HFF-Myc (cell line): ENCODE measurements at regions not wholly inside any gene's neighbourhood (a gene's known extent, or its start where the extent isn't known, plus 50 kb on each side); places are given as distances from the start of the nearest gene placed in this dataset.

Source experiments
- DNase-seq: peaks from one replicate; pipeline ENCODE4 v3.0.0-alpha.2; 2011; ENCODE audit warnings: low read depth; ENCODE audit errors: extremely low read depth
- H3K4me3 ChIP-seq: replicated peaks from 2 replicates; pipeline ENCODE4 v1.5.1; 2011; ENCODE audit warnings: low read depth, mild to moderate bottlenecking, control low read depth, low read length
- TF ChIP-seq, protein P1 (sequence below): IDR thresholded peaks from 2 replicates; pipeline ENCODE4 v1.5.1; 2012; ENCODE audit warnings: mild to moderate bottlenecking, low read depth, low read length, control low read depth; ENCODE audit errors: missing control alignments

- no peak overlapping the region for H3K4me3 ChIP-seq
- TF ChIP-seq, protein P1, sequence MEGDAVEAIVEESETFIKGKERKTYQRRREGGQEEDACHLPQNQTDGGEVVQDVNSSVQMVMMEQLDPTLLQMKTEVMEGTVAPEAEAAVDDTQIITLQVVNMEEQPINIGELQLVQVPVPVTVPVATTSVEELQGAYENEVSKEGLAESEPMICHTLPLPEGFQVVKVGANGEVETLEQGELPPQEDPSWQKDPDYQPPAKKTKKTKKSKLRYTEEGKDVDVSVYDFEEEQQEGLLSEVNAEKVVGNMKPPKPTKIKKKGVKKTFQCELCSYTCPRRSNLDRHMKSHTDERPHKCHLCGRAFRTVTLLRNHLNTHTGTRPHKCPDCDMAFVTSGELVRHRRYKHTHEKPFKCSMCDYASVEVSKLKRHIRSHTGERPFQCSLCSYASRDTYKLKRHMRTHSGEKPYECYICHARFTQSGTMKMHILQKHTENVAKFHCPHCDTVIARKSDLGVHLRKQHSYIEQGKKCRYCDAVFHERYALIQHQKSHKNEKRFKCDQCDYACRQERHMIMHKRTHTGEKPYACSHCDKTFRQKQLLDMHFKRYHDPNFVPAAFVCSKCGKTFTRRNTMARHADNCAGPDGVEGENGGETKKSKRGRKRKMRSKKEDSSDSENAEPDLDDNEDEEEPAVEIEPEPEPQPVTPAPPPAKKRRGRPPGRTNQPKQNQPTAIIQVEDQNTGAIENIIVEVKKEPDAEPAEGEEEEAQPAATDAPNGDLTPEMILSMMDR: no peak
- peak; percentile 44 for DNase-seq
These were observed 334.2 kb upstream of the SNX7 start for GRCh38 chr1:98327220-98327861.

- H3K4me3 ChIP-seq: no peak overlapping the region
- TF ChIP-seq, protein P1: no peak
- peak; percentile 68 for DNase-seq
These were observed 335.7 kb upstream of the SNX7 start for GRCh38 chr1:98325646-98326440.

DNA sequence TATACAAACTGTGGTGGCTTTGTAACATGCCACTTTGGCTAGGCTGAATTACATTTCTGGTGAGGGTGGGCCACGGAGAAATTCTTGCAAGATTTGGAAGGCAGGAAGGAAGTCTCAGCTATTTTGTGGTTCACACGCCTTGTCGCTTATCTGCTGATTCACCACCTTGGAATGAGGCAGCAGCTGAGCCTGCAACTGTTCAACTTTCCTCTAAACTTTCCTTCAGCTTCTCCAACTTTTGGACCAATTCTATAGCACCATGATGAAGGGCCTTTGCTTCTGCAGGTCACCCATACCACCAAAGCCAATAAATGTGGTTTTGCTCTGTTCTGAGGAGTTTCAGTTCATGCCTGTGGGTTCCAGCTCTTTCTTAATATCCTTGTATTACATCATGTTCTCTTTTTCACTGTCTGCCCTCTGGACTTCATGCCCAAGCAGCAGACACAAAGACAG lies 337.6 kb upstream of the SNX7 start:
- DNase-seq: peak; percentile 93
- TF ChIP-seq, protein P1: no peak
- no peak overlapping the region for H3K4me3 ChIP-seq

GRCh38 chr1:98323388-98323787 lies 338.1 kb upstream of the SNX7 start:
- H3K4me3 ChIP-seq: no peak overlapping the region
- peak; percentile 77 for DNase-seq
- TF ChIP-seq, protein P1: no peak

DNA sequence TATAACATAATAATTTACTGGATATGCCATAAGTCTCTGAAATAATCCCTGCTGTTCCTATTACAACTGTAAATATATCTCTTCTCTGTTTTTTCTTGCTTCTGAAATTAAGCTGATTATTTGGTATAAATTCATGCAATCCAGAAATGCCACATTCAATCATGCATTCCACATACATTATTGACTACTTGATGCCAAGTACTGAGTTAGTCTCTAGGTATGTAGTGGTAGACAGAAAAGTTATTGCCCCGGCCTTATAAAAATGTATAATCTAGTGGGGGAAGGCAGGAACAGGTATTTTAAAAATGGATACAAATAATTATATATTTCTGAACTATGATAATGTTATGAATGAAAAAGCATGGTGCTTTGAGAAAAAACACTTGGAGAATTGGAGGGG lies 338.6 kb upstream of the SNX7 start:
- no peak for DNase-seq
- H3K4me3 ChIP-seq: no peak overlapping the region
- TF ChIP-seq, protein P1: no peak

DNA sequence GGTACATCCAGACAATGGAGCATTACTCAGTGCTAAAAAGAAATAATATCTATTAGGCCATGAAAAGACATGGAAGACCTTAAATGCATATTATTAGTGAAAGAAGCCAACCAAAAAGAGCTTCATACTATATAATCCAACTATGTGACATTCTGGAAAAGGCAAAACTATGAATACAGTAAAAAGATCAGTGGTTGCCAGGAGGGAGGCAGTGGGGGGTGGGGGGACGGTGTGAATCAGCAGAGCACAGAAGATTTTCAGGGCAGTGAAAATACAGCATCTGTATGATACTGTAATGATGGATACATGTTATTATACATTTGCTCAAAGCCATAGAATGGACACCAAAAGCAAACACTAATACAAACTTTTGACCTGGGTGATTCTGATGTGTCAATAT lies 339.4 kb upstream of the SNX7 start:
- no peak for DNase-seq
- TF ChIP-seq, protein P1: no peak

More for the DNA sequence above, 339.4 kb upstream of the SNX7 start:
- H3K4me3 ChIP-seq: no peak overlapping the region
